ENCODE measurements at regions not wholly inside any gene's neighbourhood (a gene's known extent, or its start where the extent isn't known, plus 50 kb on each side); places are given as distances from the start of the nearest gene placed in this dataset.
"Not testable (repeated sequence)": the region's sequence is repeated elsewhere in the genome, so short reads cannot be mapped to it uniquely, and the experiment has no call there.

DNA sequence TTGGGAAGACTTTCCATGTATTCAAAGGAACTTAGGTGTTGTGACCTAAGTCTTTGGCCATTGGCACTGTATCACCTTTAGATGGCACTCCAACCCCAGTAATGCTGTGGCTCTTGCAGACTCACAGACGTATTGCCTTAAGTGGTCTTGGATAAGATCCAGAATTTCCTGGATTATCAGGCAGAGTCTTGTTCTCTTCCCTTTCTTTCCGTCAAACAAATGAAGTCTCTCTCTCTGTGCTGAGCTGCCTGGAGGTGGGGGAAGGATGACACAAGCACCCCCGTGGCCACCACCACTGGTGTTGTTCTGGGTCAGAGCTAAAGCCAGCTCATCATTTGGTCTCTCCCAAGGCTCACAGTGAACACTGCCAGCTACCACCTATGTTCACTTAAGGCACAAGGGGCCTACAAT, 789.9 kb upstream of the KIF2B start:
- DNase-seq, result no peak

GRCh38 chr17:53017227-53017626, 805.5 kb upstream of the KIF2B start:
- no peak for DNase-seq

DNA sequence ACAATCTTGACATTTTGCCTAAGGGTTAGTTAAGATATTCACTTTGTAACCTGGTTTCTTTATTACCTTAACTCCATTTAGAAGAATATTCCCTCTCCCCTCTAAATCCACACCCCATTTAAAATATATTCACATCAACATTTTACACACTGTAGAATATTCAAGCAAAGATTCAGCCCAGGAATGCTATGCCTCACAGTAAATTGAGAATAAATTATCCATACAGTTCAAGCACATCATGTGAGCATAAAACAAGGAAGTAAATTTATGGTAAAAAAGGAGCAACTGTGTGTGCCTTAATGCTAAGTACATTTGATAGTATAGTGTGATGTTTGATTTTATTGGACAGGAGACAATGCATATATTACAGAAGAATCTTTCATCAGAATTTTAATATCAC, 806.6 kb upstream of the KIF2B start:
- DNase-seq, result no peak

- DNase-seq, result no peak
Observed at GRCh38 chr17:53012364-53012763, 810.4 kb upstream of the KIF2B start.

GRCh38 chr17:53006006-53006405, 816.7 kb upstream of the KIF2B start:
- no peak for DNase-seq

DNA sequence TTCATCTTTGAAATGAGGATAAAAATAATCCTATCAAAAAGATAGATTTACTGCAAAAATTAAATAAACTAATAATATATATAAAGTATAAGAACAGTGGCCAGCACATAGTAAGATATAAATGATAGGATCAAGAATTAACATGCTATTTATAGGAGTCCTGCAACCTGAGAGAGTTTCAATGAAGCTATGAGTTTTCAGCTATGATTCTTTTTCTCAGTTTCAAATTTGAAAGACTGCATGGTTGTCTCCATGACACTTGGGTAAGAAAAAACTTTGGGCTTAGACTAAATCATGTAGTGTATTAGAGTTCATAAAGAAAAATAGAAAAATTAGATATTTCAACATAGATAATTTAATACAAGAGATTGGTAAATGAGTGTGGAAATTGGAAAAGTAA, 817.8 kb upstream of the KIF2B start:
- no peak for DNase-seq

DNA sequence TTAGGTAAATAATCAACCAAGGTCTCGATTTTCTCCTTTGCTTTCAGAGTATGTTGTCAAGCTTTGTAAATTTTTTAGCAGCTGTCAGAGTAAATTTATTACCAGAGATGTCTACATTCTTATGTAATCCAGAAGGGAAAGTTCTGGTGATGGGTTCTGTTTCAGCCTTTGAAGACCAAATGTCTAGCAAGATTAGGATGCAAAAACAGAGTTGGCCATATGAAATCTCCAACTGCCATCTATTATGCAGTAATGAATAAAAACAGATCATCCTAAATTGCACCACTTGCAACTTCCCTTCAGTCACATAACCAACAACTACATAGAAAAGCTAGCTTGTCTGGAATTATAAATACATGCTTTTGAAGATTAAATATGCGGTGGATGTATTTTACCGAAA, 826.8 kb upstream of the KIF2B start:
- DNase-seq, result no peak

DNA sequence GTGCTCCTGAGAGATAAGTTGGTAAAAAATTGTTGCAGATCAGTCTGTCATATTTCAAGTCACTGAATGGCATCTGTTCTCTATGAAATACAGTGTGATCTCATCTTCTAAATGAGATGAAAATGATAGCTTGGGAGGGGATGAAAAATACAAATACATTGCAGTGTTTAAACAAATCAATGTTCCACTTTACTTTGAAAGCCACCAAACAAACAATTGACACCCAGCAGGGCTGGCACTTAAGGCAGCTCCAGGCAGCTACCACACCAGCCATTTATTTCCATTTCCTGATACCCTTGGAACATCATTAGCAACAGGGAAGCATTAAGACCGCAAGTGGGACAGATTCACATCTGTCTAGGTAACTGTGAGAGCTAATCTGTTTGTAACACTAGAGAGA, 827.6 kb upstream of the KIF2B start:
- DNase-seq, result no peak

DNA sequence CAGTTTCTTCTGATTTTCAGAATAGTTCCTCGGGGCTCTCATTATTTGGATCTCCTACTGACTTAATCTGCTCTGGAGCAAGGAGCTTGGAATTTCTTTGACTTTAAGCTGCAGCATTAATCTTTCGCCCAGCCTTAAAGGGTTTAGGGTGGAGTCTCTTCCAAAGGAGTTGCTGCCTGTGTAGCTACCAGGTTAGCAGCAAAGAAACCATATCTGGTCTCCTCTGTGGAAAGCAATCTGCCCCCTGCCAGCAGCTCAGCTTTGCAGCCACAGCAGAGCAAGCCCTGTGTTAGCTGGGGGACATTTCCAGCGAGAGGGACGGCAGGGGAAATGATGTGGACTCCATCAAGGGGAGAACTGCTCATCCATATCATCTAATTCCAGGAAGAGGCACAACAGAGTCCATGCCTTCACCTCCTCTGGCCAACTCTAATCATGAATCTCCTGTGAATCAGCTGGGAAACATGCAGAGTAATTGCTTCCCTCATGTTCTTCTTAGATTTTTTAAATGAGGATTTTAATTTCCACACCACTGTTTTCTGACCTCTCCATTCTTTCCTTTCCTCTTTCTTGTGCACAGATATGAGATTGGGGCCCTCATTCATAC, 827.6 kb upstream of the CA10 start:
- DNase-seq, result no peak

DNA sequence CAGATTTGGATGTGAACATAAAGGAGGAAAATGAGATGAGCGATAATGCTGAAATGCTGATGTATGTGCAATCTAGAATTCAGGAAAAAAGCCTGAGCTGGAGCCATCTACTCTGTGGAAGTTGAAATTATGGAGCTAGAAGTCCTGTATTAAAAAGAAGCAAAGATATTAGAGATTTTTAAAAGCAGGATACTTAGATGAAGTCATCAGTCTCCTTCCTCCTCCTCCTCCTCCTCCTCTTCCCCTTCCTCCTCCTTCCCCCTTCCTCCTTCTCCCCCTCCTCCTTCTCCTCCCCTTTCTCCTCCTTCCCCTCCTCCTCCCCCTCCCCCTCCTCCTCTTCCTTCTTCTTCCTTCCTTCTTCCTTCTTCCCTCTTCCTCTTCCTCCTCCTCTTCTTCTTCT, 823.8 kb upstream of the CA10 start:
- no peak for DNase-seq

- no peak for DNase-seq
Observed at GRCh38 chr17:52979921-52980320, 821.4 kb upstream of the CA10 start.

DNA sequence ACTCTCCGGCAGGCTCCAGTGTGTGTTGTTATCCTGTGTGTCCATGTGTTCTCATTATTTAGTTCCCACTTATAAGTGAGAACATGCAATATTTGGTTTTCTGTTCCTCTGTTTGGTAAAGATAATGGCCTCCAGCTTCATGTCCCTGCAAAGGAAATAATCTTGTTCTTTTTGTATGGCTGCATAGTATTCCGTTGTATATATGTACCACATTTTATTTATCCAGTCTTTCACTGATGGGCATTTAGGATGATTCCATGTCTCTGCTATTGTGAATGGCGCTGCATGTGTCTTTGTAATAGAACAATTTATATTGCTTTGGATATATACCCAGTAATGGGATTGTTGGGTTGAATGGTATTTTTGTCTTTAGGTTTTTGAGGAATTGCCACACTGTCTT, 807.3 kb upstream of the CA10 start:
- DNase-seq, result no peak

GRCh38 chr17:52961751-52962150, 803.2 kb upstream of the CA10 start:
- not testable (repeated sequence) for DNase-seq

- DNase-seq, result no peak
Observed at GRCh38 chr17:52957411-52957810, 798.9 kb upstream of the CA10 start.

DNA sequence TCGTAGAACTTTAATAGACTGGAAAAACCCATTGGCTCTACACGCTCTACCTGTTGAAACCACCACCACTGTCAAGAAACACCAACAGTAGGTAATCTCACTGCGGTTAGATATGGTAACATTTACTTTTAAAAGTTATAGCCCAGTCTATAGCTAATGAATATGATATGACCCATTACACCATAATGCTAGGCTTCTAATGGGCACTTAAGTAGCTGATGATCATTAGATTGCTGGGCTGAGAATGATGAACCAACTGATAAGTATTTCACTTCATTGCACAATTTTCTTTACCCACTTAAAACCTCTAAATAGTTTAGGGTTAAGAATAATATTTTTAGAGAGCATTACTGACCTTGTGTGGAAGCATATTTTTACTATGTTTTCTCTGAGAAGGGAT, 788.9 kb upstream of the CA10 start:
- no peak for DNase-seq

DNA sequence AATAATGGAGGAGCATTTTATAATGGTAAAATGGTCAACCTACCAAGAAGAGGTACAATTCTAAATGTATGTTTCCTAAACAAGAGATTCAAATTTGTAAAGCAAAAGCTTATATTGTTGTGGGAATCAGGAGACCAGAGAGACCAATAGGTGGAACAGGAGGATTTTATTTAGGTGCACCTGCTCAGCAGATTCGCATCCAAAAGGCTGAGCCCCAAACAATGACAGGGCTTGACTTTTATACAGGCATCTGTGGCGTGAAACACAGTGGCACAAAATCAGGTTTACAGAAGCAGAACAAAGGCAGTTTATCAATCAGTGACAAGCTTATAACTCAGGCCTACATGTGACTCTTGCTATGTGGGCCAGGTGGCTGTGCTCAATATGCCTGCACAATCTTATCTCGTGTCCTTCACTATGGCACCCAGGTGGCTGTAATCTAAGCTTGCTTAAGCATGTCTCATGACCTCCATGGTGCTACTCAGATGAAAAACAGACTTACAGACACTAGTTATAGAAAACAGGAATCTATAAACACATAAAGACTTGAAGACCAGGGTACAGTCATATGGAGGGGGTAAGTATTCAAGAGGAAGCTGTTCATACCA, 780.2 kb upstream of the CA10 start:
- DNase-seq, result no peak

DNA sequence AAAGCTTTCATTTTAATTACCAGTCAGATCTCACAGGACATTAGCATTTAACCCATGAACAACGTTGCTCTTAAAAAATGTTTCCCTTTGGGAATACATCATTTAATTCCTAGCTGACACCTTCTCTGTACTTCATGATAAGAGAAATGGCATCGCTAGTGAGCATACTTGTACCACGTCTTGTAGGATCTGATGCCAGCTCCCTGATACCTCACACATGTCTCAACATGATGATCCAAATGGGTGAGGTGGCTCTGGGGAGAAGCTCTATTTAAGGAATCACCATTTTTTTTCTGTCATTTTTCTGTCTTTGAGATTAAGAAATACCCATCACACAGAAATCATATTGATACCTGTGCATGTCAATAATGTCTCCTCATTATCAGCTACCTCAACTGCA, 772.1 kb upstream of the CA10 start:
- no peak for DNase-seq

DNA sequence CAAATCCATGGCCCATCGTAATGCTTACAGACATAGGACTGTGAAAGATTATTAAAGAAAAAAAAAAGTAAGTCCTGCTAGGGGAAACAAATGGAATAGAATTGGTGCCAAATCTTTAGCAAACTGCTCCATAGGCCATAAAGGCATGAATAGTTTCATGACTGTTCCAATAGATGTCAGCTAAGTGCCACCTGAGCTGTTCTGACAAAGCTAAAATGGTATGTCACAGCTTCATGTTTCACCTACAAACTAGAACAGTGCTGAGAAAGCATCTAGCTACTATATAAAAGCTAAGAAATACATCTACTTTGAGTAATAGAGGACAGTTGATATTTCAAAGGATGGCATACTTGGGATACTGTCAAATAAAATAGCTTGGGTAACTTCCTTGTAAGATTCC, 771.6 kb upstream of the CA10 start:
- DNase-seq, result no peak

GRCh38 chr17:52923658-52924057, 765.1 kb upstream of the CA10 start:
- no peak for DNase-seq

- no peak for DNase-seq
Observed at GRCh38 chr17:52899235-52899634, 740.7 kb upstream of the CA10 start.

- no peak for DNase-seq
Observed at GRCh38 chr17:52895272-52895671, 736.8 kb upstream of the CA10 start.

DNA sequence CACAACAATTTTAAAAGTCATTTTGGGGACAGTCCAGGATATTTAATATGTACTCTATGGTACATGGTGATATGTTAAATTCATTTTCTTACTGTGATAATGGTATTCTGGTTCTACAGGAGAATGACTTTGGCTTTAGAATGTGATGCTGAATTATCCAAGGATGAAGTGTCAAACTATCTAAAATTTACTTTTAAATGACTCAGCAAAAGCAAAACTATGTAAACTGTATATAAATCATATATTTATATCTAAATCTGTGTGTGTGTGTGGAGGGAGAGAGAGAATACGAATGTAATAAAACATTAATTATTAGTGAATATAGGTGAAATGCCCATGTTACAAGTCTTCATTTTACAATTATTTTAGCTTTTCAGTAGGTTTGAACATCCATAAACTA, 733.8 kb upstream of the CA10 start:
- no peak for DNase-seq

DNA sequence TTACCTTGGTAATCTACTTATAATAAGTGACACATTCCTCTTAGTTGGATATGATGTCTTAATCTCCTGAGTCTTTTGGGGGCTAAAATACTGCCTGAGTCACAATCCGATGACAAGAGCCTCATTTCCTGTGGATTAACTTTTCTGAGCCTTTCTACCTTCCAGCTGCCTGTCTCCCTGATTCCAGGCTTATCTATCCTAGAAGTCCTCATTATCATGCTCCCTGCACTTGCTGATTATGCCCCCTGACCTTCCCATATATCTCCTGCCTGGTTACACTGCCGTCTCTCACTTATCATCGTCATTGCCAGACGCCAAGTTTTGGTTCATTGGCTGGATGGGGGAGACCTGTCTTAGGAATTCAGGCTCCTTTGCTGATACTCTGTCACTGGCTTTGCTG, 727.4 kb upstream of the CA10 start:
- no peak for DNase-seq

DNA sequence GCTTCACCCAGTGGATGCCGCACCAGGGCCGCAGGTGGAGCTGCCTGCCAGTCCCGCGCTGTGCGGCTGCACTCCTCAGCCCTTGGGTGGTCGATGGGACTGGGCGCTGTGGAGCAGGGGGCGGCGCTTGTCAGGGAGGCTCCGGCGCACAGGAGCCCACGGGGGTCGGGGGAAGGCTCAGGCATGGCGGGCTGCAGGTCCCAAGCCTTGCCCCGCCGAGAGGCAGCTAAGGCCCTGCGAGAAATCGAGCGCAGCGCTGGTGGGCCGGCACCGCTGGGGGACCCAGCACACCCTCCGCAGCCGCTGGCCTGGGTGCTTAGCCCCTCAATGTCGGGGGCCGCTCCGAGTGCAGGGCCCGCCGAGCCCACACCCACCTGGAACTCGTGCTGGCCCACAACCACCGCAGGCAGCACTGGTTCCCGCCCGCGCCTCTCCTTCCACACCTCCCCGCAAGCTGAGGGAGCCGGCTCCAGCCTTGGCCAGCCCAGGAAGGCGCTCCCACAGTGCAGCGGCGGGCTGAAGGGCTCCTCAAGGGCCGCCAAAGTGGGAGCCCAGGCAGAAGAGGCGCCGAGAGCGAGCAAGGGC, 725.5 kb upstream of the CA10 start:
- not testable (repeated sequence) for DNase-seq

DNA sequence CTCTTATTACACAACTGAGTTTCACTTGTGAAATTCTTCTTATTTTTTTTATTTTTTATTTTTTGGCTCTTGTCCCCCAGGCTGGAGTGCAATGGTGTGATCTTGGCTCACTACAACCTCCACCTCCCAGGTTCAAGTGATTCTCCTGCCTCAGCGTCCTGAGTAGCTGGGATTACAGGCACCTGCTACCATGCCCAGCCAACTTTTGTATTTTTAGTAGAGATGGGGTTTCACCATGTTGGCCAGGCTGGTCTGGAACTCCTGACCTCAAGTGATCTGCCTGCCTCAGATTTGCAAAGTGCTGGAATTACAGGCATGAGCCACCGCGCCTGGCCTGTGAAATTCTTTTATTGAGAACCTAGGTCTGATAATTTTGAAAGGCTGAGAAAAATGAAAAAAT, 688.3 kb upstream of the CA10 start:
- not testable (repeated sequence) for DNase-seq

Measured in fibroblast of skin of abdomen (primary cell).